ENCODE measurements at regions not wholly inside any gene's neighbourhood (a gene's known extent, or its start where the extent isn't known, plus 50 kb on each side); places are given as distances from the start of the nearest gene placed in this dataset.
A peak's percentile ranks its signal among the peaks of the same experiment; 100 is the strongest.
"Not testable (repeated sequence)": the region's sequence is repeated elsewhere in the genome, so short reads cannot be mapped to it uniquely, and the experiment has no call there.

DNA sequence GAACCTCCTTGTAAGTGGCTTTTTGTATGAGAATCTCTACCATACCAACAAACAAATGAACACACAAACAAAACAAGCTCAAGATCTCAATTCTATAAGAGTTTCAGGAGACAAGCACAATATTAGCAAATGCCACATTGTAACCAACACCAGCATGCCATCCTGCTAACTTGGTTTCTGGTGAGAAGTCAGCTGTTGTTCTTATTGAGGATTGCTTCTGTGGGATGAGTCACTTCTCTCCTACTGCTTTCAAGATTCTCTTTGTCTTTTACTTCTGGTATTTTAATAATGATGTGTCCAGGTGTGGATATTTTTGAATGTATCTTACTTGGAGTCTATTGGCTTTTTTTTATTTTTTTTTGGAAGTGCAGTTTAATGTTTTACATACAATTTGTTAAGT, 131.7 kb downstream of the BCL2L11 start:
- FAIRE-seq = no peak

DNA sequence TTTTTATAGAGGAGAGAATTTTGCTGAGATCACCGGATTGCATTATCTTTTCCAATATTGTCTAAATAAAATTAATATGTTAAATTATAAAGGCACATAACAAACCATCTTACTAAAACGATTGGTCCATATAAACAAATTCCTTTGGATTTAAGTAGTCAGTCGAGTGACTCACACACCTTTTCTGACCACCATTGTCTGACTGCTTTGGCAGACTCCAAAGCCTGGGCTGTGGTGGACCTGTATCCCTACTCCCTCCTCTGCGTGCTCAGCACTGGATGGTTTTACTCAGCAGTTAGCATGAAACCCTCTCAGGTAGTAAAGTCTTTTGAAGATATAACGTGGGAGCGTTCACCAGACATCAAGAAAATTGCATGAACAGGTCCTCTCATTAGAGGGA, 134.2 kb downstream of the BCL2L11 start:
- FAIRE-seq = not testable (repeated sequence)

DNA sequence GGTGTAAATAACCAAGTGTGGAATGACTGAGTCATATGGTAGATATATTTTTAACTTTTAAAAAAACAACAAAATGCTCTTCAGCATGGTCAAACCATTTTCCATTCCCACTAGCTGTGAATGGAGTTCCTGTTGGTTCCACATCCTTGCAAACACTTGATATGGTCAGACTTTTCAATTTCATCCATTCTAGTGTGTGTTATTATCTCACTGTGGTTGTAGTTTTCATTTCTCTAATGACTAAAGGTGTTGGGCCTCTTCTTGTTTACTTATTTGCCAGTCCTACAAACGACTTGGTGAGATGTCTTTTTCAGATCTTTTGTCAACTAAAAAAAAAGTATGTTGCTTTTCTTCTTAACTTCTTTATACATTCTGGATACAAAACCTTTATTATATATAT, 135.9 kb downstream of the BCL2L11 start:
- FAIRE-seq = peak; percentile 80

DNA sequence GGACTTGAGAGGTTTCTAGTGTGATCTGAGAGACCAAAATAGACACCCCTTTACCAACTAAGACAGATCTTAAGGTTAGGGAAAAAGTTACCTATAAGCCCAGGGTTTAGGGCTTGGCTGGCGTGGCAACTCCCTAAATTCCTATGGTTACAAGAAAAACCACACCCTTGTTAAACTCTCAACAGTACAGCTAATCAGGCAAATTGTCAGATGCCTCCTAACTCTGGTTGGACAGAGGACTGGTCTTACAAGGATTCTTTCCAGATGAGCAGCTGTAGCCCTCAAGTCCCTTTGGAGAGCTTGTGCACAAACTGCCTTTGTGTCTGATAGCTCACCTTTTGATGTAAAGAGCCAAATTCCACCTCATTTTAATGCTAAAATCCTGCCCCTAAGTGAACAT, 136.9 kb downstream of the BCL2L11 start:
- not testable (repeated sequence) for FAIRE-seq

DNA sequence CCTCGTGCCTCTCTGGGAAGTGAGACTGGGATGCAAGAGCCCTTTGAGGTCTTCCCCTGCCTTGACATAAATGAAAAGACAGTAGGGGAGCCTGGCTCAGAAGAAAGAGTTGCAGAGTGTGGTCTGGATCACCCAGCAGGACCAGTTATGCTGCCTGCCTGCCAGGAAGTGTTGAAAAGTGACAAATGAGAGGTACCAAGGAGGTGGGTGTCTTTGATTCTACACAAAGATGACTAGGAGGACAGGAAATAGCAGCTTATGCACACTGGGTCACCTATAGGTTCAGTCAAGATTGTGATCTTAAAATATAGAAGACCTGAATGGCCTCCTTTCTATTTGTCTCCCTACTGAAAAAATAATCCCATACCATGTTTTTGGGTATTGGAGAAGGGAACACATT, 137.6 kb downstream of the BCL2L11 start:
- not testable (repeated sequence) for FAIRE-seq

DNA sequence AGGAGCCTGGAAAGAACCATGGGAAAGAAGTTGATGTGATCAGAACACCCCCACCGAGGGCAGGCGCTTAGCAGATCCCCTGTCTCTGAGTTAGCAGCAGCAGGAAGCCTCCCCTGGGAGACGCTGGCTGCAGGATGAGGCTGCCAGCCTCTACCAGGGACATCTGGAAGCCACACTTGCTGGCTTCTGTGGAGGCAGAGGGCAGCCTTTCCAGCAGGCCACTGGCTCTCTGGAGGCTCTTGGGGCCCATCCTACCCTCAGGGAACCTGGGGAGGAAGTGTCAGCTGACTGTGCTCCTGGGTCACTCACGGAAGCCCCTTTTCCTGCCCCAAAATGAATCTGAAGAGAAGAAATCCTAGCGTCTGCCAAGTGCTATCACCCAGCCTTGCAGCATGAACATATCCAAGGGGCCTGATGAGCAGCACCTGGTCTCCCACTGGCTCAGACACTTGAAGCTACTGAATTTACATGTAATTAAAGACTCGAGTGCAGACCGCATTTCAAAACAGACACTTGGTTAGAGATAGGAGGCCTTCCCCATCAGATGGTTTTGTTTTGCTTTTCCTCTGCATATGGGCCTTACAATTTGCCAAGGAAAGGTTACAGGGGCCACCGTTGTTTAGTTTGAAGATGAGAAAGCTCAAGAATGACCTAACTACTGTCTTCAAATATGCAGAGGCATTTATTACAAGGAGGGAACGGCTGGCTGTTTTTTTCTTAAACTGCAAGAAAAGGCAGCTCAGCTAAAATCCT, 142.1 kb downstream of the BCL2L11 start:
- FAIRE-seq = not testable (repeated sequence)

DNA sequence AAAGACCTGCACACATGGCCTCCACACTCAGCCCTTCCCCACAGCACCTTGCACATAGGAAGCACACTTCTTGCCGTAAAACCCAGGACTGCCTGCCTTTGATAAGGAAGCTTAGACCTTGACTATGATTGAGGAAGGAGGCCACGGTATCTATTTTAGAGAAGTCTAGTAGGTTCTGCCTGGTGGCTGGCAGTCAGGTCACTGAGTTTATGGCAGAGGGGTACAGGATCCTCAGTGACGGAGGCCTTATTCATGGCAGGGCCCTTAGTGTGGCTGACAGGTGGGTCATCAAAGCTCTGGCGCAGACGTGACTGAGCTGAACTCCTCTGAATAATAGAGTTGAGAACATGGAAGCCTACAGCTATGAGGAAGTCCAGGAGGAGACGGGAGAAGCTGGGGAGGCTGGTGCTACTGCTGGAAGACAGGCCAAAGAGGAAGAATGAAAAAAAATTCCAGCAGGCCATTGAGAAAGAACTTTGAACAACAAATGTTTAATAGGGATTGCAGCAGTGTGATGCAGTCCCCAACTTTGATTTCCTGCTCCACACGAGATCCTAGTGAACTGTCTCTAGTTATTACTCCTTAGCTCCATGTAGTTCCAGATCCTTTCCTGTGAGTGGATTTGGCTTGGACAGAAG, 142.8 kb downstream of the BCL2L11 start:
- not testable (repeated sequence) for FAIRE-seq

DNA sequence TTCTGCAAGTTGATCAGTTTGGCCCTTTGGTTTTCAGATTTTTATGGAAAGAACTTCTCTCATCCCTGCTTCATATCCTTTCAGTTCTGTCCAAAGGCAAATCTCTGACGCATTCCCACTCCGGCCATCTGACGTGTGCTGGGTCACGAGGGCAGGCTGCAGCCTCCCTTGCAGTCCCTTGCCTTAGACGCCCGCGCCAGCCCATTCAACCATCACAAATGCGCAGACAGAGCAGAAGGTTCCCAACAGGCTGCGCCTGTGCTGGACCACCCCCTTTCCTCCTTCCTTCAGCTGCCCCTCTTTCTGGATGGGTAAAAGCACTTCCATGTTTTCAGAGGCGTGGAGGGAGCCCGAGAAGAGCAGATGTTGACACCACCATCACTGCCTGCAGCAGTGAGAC, 144.2 kb downstream of the BCL2L11 start:
- FAIRE-seq = not testable (repeated sequence)

DNA sequence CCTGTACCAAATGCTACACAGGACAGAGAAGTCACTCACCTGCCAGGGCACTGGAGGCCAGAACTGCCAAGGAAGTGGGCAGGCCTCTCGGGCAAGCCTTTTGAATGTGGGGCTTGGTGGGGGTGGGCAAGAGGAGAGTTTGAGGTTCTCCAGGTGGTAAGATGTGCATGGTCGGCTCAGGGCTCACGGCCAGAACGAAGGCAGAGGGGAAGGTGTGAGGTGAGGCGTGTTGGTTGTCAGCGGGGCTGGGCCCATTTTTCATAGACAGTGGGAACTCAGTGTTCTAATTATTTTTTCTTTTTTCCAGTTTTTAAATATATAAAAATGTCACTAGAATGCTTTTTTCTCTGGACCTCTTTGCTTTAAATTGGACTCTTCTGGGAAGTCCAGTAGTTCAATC, 145.8 kb downstream of the BCL2L11 start:
- FAIRE-seq = not testable (repeated sequence)

DNA sequence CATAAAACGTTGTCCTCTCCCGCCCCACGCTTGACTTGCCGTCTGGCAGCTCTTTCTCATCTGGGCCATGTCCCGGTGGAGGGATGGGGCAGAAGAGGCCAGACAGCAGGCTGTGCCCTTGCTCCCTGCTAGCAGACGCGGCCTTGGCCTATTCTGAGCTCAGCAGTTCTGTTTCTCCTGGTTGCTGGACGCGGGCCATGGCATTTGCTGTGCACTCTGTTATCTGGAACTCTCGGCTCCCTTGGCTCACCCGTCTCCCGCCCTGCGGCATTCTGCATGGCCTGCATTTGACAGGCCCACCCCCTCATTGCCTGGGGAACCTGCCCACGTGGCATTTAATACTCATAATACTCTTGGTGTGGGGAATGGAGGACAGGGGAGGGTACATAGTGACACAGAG, 146.3 kb downstream of the BCL2L11 start:
- not testable (repeated sequence) for FAIRE-seq

DNA sequence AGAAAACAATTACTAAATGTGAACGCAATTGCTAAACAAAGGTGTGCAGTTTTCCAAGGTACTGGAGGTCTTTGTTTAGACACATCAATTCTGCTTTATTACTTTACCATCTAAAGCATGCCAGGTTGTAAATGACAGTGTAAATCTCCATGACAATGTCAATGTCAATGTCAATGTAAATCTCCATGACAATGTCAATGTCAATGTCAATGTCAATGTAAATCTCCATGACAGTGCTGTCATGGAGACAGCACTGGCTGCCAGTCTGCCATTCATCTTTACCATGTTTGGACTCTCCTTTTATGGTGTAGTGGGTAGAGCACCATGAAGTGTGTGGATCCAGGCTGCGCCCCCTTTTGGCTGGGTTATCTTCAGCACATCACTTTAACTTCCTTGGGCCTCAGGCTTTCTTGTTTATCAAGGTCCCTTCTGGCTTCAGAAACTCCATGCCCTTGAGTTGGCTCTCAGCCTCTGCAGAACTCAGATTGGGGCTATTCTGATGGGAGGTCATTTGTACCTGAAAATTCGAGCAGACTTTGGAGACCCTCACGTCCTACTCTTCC, 149.1 kb downstream of the BCL2L11 start:
- not testable (repeated sequence) for FAIRE-seq

DNA sequence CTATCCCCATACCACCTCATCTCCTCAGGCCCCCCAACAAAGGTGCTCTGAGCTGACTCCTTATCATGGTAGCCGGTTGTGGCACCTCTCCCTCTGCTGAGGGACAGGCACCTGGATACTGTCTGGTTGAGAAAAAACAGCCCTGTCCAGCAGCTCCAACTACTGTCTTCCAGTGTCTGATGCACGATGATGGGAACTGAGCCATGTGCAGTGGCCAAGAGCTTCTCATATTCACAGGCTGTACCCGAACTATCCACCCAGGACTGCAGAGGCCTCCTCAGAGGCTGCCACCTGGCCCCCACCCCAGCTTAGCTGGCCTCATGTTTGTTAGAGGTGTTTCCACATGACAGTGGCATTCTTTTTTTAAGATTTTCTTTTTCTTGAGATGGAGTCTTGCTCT, 149.9 kb downstream of the BCL2L11 start:
- not testable (repeated sequence) for FAIRE-seq

DNA sequence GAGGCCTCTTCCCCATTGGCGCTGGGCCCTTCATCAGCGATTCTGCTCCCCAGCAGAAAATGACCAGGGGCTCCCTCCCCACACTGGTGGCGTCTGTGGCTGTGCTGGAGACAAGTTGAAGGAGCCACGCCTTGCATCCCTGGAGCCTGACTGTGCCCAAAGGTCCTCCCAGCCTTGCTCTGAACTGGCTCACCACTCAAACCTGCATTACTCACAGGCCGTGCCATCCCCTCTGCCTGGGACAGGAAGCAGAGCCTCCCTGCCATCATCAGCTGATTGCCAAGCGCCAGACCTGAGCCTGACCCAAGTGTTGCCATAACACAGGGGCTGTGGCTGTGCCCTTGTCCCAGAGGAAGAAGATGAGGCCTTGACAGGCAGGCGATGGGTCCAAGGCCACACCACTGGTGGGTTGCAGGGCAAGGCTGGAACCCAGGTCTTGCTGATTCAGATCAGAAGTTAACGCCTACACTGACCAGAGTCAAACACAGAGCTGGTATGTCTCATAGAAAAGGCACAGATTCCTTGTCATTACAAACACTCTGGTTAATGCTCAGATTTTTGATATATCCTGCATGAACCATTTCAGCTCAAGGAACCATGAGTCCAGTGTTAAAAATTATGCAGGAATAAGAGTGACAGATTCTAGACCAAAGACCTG, 151.1 kb downstream of the BCL2L11 start:
- FAIRE-seq = not testable (repeated sequence)

DNA sequence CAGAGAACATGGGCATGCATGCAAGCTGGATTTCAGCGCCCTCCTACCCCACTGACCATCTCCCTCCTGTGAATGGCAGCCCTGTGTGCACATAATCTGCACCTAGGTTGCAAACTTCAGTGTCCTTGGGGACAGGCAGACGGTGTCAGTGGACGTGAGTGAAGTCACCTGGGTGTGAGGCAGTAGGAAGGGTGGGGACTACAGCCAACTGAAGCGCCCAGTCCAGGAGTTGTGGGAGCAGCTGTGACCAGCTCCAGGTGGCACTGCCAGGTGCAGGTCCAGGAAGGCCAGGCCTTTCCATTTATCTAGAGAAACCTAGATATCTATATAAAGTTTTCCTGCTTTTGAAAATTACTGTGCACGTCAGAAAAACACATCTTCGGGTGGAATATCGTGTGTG, 152.3 kb downstream of the BCL2L11 start:
- FAIRE-seq = not testable (repeated sequence)

DNA sequence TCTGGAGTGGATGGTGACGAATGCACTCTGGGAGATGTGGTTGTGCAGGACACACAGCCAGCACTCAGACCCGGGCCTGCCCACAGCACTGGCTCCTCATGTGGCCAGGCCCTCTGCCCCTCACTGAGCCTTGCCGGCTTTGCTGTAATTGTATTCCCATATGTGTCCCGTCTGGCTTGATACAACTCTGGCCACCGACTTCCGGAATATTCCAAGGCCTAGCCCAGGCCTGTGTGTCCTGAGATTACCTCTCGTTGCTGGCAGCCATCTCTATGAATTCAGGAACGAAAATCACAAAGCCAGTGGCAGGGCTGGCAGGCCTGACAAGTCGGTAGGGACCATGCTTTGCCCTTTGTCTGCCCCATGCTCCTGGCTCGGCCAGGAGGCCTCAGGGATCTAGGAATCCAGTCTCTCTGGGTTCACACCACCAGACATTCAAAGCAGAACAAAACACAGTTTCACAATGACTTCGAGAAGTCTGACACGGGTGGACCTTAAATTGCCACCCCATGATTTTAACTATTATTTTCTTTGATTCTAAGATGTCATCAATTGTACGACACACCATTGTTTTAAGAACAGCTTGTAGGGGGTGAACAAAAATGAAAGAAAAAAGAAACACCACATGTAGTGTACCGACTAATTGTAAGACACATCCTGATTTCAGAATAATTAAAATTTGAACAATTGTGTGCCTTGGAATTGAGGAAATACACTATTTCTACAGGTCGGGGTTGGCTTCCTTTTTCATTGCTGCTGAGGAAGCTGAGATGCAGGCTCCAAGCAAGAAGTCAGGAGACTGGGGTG, 154.5 kb downstream of the BCL2L11 start:
- not testable (repeated sequence) for FAIRE-seq

DNA sequence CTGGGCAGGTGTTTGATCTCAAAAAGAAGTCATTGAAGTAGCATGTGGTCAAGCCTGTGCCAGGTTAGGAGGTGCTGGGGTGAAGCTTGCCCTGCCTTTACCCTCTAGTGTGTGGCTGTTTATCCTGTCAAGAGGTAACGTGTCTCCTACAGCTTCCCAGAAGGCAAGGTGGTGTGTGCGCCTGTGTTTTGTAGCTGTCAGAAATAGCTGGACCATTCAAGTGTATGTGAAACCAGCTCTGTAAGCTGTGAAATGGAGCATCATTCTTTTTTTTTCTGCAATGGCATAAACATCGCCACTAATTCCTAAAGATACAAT, 155.1 kb downstream of the BCL2L11 start:
- not testable (repeated sequence) for FAIRE-seq

DNA sequence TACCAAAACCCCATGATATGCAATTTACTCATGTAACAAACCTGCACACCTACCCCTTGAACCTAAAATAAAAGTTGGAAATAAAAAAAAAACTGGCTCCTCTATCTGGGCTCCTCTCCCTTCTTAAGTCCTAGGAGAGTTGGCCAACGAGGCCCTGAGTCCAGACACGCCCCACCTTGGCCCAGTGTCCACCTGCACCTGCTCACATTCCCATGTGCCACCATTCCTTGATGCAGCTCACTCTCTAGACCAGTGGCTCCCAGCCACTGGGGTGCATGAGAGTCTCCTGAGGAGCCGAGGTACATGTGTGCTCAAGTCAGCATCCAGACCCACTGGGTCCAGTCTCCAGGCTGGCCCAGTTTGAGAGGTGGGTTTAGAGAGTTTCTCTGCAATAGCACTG, 157.4 kb downstream of the BCL2L11 start:
- FAIRE-seq = not testable (repeated sequence)

DNA sequence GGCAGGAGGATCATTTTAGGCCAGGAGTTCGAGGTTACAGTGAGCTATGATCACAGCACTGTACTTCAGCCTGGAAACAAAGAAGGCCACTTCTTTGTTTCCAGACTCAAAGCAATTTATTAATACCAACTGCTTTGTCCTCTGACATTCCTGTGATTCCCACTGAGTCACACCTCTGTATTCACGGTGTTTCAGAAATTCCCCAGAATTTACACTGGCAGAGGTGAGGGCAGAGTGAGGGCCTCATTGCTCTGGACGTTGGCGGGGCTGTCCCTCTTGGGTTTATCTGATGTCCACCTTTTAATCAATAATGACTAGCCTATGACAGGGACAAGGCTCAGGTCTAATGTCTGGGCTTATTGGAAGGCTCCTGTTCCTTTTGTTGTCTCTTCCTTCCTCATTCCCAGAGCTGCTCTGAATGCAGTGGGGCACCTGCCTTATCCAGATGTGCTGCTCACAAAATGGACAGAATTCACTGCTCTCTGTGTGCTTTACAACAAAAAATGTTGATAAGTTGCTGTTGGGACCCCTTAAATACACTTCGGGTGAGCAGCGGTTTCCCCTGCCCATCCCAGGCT, 160.1 kb downstream of the BCL2L11 start:
- FAIRE-seq = not testable (repeated sequence)

DNA sequence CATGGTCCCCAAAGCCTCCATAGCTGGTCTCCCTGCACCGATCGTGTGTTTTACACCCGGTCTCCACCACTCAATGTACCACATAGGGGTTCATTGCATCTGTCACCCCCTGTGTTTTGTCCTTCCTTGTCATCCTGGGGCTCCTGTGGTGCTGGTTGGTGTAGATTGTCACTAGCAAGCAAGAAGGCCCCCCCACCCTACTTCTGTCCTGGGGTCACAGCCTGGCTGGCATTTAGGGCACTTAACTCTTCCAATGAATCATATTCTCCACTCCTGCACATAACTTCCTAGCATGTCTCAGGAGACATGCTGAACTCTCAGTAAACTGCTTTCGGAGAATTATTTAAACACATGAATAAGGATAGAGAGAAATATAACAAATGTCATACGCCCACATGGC, 161.4 kb downstream of the BCL2L11 start:
- not testable (repeated sequence) for FAIRE-seq

DNA sequence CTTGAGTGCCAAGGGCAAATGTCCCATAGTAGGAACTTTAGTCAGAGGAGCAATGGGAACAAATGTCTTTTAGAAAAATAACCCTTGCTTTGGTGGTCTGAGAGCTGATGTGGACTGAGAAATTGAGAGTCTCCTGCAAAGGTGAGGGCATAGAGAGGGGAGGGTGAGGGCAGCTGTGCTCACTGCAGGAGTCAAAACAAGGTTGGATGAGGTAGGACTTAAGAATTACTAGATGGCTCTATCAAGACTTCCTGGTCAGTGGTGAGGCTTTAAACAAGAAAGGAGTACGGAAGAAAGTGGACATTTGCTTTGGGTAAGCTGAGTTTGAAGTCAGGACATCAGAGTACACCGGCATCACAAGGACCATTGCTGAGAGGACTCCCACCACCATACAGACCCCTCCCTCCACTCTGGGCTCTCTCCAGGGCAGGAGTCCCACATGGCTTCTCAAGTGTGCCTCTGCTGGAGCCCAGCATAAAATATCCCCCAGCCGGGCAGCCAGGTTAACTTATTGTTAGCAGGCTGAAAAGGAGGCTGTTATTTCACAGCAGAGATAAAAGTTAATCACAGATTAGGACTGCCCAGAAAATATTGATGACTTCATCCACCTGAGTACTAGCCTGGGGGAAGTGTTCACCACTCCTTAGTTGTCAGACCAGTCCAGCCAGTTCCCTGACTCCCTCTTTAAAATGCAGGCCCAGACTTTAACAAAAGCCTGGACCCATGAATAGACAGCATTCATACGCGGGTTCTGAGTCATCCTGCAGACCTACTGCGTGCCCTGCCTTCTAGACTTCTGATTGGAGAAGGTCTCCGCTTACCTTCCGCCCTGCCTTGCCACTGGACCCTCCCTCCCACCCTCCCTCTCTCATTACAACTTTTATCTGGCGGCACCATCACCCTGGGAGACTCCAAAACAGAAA, 167.2 kb downstream of the BCL2L11 start:
- FAIRE-seq = not testable (repeated sequence)

DNA sequence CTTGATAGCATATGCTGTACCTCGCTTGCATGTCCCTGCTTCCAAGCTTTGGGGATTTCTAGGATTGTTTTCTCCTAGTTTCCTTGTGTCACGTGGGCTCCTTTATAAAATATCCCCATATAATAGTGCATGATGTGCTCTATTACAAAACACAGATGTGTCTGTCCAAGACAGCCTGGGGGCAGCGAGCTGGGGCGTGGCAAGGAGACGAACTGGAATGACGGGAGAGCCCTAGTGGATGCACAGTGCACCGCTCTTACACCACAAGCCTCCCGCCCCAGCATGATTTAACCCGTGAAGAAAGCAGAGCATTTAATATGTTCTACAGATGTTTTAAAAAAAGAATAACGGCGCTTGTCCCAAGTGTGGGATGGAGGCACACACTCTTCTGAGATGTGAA, 169.7 kb downstream of the BCL2L11 start:
- not testable (repeated sequence) for FAIRE-seq

Measured in A204.1 (cell line).